ENCODE measurements at regions not wholly inside any gene's neighbourhood (a gene's known extent, or its start where the extent isn't known, plus 50 kb on each side); places are given as distances from the start of the nearest gene placed in this dataset.

DNA sequence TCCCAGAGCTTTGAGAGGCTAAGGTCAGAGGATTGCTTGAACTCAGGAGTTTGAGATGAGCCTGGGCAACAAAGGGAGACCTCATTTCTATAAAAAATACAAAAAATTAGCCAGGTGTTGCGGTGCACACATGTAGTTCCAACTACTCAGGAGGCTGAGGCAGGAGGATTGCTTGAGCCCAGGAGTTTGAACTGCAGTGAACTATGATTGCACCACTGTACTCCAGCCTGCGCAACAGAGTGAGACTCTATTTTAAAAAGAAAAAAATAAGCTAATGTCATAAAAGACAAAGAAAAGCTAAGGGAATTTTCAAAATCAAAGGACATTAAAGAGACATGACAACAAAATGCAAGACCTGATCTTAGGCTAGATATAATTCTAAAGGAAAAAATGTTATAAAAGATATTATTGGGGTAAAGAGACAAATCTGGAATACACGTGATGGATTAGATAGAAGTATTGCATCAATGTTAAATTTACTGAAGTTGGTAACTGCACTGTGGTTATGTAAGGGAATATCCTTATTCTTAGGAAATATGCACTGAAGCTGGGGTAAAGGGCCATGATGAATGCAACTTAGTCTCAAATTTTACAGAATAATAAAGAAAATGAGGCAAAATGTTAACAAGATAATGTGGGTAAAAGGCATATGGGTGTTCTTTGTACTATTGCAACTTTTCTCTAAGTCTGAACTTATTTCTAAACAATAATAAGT is 75.2 kb downstream of the SPRY1 start:
- Histone ChIP-seq H3K79me2 (ENCODE audit: control insufficient read depth, insufficient read depth, low read length) (no peaks in the 10 kb centered on the region), H3K27me3 (ENCODE audit: control insufficient read depth, insufficient read depth, low read length) (no peaks in the 10 kb centered on the region), H3K36me3 (ENCODE audit: control insufficient read depth, insufficient read depth, low read length) (no peaks in the 10 kb centered on the region), H3K9ac (ENCODE audit: insufficient read depth, low read length) (no peak overlapping the region), H3K9me3 (ENCODE audit: control insufficient read depth, insufficient read depth, low read depth, low read length) (no peaks in the 10 kb centered on the region), H2AFZ (ENCODE audit: low read length) (no peak overlapping the region), H3K4me3 (replicated peaks in 1 of 4; ENCODE audit: control extremely low read depth in 1 of 4, insufficient read depth in 1 of 4, low read depth in 3 of 4, low read length in 4 of 4) (no peak overlapping the region), H3K4me2 (ENCODE audit: extremely low read depth, insufficient read depth, low read length) (no peak overlapping the region), H4K20me1 (ENCODE audit: control insufficient read depth, extremely low read depth, insufficient read depth, low read length) (no peaks in the 10 kb centered on the region), H3K4me1 (ENCODE audit: control insufficient read depth, extremely low read depth, insufficient read depth, low read length) (no peaks in the 10 kb centered on the region), H3K27ac (ENCODE audit: insufficient read depth, low read length) (no peak overlapping the region)
- no peak for DNase-seq (ENCODE audit: low read depth in 2 of 2)
- TF ChIP-seq, protein P1, sequence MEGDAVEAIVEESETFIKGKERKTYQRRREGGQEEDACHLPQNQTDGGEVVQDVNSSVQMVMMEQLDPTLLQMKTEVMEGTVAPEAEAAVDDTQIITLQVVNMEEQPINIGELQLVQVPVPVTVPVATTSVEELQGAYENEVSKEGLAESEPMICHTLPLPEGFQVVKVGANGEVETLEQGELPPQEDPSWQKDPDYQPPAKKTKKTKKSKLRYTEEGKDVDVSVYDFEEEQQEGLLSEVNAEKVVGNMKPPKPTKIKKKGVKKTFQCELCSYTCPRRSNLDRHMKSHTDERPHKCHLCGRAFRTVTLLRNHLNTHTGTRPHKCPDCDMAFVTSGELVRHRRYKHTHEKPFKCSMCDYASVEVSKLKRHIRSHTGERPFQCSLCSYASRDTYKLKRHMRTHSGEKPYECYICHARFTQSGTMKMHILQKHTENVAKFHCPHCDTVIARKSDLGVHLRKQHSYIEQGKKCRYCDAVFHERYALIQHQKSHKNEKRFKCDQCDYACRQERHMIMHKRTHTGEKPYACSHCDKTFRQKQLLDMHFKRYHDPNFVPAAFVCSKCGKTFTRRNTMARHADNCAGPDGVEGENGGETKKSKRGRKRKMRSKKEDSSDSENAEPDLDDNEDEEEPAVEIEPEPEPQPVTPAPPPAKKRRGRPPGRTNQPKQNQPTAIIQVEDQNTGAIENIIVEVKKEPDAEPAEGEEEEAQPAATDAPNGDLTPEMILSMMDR (conservative IDR thresholded peaks at IDR 0.05 in 1 of 2, IDR thresholded peaks at IDR 0.05 in 1 of 2; ENCODE audit: low read depth in 1 of 2, low read length in 2 of 2) = no peak
- no peak for TF ChIP-seq EZH2 (IDR thresholded peaks at IDR 0.05; ENCODE audit: low read length, missing control alignments)

GRCh38 chr4:123474817-123475216 is 78.2 kb downstream of the SPRY1 start:
- H3K9me3 ChIP-seq (ENCODE audit: control insufficient read depth, insufficient read depth, low read depth, low read length) = no peaks in the 10 kb centered on the region
- H3K27ac ChIP-seq (ENCODE audit: insufficient read depth, low read length) = no peak overlapping the region
- TF ChIP-seq, protein P1 (conservative IDR thresholded peaks at IDR 0.05 in 1 of 2, IDR thresholded peaks at IDR 0.05 in 1 of 2; ENCODE audit: low read depth in 1 of 2, low read length in 2 of 2) = no peak
- no peak for TF ChIP-seq EZH2 (IDR thresholded peaks at IDR 0.05; ENCODE audit: low read length, missing control alignments)
- H3K27me3 ChIP-seq (ENCODE audit: control insufficient read depth, insufficient read depth, low read length) = no peaks in the 10 kb centered on the region
- H3K4me3 ChIP-seq (replicated peaks in 1 of 4; ENCODE audit: control extremely low read depth in 1 of 4, insufficient read depth in 1 of 4, low read depth in 3 of 4, low read length in 4 of 4) = no peak overlapping the region
- H2AFZ ChIP-seq (ENCODE audit: low read length) = no peak overlapping the region
- H3K79me2 ChIP-seq (ENCODE audit: control insufficient read depth, insufficient read depth, low read length) = no peaks in the 10 kb centered on the region
- no peak overlapping the region for H3K4me2 ChIP-seq (ENCODE audit: extremely low read depth, insufficient read depth, low read length)
- H3K36me3 ChIP-seq (ENCODE audit: control insufficient read depth, insufficient read depth, low read length) = no peaks in the 10 kb centered on the region
- H3K4me1 ChIP-seq (ENCODE audit: control insufficient read depth, extremely low read depth, insufficient read depth, low read length) = peaks cover 5% of the 10 kb centered on the region
- H4K20me1 ChIP-seq (ENCODE audit: control insufficient read depth, extremely low read depth, insufficient read depth, low read length) = no peaks in the 10 kb centered on the region
- DNase-seq (ENCODE audit: low read depth in 2 of 2) = no peak
- H3K9ac ChIP-seq (ENCODE audit: insufficient read depth, low read length) = no peak overlapping the region

DNA sequence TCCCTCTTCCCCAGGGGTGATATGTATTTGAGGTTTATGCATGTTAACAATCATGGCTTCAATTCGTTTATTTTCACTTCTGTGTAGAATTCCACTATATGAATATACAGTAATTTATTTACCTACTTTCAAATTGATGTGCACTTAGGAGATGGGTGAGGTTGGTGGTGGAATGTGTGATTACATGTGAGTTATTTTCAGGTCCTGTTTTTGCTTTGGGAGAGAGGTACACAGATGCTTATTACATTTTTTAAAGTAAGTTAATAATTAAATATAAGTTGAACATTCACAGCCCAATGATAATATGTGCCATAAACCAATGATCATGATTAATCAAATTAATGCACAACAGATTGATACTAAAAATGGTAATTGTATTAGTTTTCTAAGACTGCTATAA is 79.5 kb downstream of the SPRY1 start:
- no peaks in the 10 kb centered on the region for H3K36me3 ChIP-seq (ENCODE audit: control insufficient read depth, insufficient read depth, low read length)
- H3K4me2 ChIP-seq (ENCODE audit: extremely low read depth, insufficient read depth, low read length) = no peak overlapping the region
- H3K4me3 ChIP-seq (replicated peaks in 1 of 4; ENCODE audit: control extremely low read depth in 1 of 4, insufficient read depth in 1 of 4, low read depth in 3 of 4, low read length in 4 of 4) = no peak overlapping the region
- no peak overlapping the region for H3K9ac ChIP-seq (ENCODE audit: insufficient read depth, low read length)
- H3K9me3 ChIP-seq (ENCODE audit: control insufficient read depth, insufficient read depth, low read depth, low read length) = no peaks in the 10 kb centered on the region
- TF ChIP-seq, protein P1 (conservative IDR thresholded peaks at IDR 0.05 in 1 of 2, IDR thresholded peaks at IDR 0.05 in 1 of 2; ENCODE audit: low read depth in 1 of 2, low read length in 2 of 2) = no peak
- TF ChIP-seq EZH2 (IDR thresholded peaks at IDR 0.05; ENCODE audit: low read length, missing control alignments) = no peak
- no peak overlapping the region for H3K27ac ChIP-seq (ENCODE audit: insufficient read depth, low read length)
- DNase-seq (ENCODE audit: low read depth in 2 of 2) = no peak
- H3K79me2 ChIP-seq (ENCODE audit: control insufficient read depth, insufficient read depth, low read length) = no peaks in the 10 kb centered on the region
- H3K27me3 ChIP-seq (ENCODE audit: control insufficient read depth, insufficient read depth, low read length) = no peaks in the 10 kb centered on the region
- no peaks in the 10 kb centered on the region for H4K20me1 ChIP-seq (ENCODE audit: control insufficient read depth, extremely low read depth, insufficient read depth, low read length)
- no peak overlapping the region for H2AFZ ChIP-seq (ENCODE audit: low read length)
- H3K4me1 ChIP-seq (ENCODE audit: control insufficient read depth, extremely low read depth, insufficient read depth, low read length) = peaks cover 5% of the 10 kb centered on the region

Data from fibroblast of lung (primary cell).